NCI-H2081 (cell line): ENCODE measurements at regions not wholly inside any gene's neighbourhood (a gene's known extent, or its start where the extent isn't known, plus 50 kb on each side); places are given as distances from the start of the nearest gene placed in this dataset.

Experiments used
- DNase-seq, 2 experiments: peaks; one replicate each; lab custom pipeline; 2025; lab: John Stamatoyannopoulos, UW

DNA sequence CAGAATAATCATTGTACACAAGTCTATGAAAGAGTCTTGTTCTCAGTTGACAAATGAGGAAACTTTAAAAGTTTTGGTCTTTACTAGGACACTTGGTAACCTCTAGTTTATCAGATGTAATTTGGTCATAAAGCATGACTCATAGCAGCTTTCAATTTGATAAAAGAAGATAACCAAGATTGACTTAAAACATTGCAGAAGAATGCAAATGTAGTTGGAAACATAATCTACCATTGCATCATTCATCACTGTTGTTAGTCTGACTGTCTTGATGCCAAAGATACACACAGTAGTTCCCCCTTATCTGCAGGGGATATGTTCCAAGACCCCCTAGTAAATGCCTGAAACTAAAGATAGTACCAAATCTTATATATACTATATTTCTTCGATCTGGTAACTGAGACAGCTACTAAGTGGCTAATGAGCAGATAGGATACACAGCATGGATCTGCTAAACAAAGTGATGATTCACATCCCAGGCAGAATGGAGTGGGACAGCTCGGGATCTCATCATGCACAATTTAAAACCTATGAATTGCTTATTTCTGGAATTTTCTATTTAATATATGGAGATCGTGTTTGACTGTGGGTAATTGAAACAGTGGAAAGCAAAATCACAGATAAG, 131.4 kb upstream of the CCDC68 start:
- DNase-seq, result no peak

DNA sequence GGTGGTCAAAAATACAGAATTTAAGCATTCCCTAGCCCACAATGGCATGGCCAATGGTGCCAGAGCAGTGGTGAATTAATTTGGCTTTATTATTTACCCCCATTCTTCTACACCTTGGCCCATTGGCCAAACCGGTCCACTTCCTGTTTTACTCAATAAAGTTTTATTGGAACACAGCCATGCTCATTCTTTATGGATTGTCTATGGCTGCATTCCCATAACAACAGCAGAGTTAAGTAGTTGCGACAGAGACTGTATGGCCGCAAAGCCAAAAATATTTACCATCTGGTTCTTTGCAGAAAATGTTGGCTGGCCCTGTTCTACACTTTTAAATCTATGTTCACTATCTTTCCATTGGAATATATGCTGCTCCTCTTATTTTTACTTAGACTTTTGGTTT, 130.3 kb upstream of the CCDC68 start:
- no peak for DNase-seq

DNA sequence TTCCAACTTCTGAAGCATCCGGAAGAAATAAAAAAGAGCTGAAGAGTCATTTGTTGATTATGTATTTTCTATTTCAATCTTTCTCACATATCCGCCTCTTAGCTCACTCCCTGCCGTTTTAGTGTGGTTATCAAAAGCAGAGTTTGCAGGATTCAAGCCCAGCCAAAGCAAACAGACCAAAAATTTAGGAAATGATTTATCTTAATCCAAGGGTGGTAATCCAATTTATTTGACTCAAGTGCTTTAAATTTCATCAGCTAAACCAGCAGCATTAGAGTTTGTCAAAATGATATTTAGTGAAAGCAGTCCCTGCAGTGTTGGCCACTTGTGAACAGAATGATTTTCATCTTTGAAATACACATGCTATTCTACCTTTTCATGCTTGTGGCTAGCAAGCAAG, 129.3 kb upstream of the CCDC68 start:
- DNase-seq, result no peak

DNA sequence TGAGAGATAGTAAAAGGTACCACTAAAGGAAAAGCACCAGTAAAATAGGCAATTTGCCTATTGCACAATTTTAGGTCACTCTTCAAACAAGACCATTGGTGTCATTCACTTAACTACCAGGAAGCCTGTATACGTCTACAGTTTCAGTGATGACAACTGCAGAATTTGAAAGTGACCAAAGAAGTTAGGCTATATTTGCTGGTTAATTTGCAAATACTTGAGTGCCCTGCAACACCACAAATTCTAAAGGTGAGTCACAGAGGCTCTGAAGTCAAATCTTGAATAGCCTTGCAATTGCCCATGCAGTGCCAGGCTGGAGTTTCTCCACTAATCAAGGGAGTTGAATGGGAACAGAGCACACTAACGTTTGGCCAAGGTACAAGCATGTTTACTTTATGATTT, 128.7 kb upstream of the CCDC68 start:
- DNase-seq, result no peak

DNA sequence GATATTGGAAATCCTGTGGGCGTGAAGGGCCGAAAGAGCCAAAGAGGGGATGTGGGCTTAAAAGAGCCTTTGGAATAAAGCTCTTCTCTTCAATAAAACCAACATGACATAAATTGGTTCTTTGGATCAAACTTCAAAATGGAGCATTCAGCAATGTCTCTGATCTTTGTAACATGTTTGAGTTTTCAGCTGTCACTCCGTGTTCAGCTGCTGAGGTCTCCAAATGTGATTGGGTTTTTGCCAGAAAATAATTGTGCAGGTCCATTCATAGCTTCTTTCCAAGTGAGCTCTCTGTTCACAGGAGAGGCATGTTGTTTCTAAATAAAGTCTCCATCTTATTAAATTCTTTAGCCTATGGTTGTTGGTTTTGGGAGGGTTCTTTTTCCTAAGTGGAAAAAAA, 127.6 kb upstream of the CCDC68 start:
- DNase-seq, result no peak

DNA sequence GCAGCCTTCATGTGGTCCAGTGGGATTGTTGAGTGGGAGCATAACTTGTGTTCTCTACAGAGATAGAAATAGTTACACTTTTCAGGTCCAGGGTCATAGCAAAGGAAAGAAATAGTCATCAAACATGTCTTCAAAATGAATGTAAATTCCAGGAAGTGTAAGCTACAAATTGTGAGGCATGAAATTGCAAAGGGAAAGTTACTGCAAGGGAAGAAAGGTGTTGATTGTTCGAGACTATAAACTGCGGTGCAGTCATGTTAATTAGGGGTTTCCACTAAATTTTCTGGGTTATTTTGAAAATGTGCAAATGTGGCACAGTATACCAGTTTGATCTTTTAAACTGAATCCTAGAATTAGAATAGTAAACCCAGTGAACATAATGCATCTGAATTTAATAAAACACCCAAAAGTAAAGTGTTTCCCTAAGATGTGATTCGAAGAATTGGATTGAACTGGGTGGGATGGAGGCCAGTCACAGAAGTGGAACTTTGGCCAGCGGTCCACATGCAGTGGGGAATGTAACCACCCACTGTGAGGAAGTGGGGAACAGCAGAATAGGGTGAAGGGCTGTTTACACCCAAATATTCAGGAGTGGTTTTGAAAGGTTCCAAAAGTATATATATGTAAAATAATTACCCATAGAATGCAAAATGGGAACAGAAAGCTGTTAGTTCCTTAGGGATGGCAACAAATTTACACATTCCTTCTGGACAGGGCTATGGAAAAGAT, 126.5 kb upstream of the CCDC68 start:
- no peak for DNase-seq

DNA sequence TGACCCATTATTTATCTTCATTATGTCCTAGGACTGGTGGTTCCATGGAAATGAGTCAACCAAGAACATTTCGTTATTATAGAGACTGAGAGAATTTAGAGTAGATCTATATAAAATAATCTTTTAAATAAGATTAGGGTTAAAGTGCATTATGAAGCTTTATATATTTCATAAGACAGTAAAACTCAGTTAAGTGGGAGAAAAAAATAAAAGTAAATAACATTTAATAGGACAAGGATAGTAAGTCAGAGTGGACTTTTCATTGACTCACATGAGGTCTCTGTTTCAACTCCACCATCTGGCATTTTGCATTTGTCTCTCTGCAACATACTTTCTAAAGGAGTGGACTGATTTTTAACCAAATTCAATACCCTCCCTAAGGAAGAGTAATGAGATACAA, 125.3 kb upstream of the CCDC68 start:
- DNase-seq, result no peak

DNA sequence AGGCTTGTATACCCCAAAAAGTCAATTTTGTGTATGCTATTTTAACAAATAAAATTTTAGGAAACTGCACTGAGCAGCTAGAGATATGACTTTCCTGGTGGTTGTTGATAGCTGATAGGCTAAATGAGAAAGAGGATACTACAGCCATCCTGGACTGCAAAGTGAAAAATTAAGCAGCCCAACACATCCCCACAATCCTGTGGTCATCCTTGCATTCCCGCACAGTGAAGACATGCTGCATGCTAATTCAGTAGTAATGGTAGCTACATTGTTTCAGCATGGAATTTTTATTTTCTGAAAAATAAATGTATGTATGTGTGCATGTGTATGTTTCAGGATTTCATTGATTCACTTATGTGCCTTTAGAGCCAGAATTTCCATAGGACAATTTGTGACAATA, 124.2 kb upstream of the CCDC68 start:
- no peak for DNase-seq

DNA sequence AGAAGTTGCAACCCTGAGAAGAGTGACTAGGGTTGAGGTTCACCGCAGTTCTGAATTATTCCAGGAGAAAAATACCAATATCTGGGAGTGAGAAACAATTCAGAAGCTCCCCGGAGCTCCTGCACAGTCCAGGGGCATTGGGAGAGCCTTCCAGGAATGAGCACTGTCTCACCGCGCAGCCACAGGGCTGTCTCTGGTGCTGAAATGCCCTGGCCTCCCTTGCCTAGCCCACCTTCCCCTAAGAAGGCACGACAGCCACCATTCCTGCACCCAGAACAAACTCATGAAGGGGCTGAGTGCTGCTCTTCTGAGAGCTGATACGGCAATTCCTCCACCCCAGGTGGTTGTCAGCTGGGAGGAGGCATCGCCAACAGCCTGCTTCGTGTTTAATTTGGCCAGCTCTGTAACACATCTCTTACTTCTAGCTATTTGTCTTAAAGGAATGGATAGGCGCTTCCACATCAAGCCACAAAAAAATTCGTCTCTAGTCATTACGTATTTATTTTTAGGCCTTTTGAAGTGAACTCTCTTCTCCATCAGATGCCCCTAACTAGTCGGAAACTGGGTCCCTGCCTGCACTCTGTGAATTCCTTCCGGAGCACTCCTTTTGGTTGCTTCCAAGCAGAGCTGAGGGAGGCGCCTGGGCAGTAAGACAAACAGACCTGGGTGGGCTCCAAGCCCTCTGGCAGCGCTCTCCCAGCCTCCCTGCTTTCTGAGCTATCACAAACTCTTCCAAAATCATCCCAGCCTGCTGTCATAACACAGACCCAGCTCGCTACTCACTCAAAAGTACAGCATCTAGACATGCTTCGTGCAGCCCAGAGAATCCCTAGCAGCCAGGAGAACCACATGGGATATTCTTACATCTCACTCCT, 120.5 kb upstream of the CCDC68 start:
- no peak for DNase-seq

DNA sequence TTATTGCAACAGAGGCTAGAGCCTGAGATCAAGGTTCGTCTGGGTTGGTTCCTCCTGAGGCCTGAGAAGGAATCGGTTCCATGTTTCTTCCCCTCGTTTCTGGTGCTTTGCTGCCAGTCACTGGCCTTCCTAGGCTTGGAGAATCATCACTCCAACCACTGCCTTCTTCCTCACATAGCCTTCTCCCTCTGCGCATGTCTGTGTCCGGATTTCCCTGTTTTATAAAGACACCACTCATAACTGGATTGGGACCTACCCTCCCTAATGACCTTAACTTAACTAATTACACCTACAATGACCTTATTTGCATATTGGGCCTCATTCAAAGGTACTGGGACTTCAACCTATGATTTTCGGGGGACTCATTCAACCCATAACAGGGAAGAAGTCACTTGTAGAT, 119.8 kb upstream of the CCDC68 start:
- no peak for DNase-seq

DNA sequence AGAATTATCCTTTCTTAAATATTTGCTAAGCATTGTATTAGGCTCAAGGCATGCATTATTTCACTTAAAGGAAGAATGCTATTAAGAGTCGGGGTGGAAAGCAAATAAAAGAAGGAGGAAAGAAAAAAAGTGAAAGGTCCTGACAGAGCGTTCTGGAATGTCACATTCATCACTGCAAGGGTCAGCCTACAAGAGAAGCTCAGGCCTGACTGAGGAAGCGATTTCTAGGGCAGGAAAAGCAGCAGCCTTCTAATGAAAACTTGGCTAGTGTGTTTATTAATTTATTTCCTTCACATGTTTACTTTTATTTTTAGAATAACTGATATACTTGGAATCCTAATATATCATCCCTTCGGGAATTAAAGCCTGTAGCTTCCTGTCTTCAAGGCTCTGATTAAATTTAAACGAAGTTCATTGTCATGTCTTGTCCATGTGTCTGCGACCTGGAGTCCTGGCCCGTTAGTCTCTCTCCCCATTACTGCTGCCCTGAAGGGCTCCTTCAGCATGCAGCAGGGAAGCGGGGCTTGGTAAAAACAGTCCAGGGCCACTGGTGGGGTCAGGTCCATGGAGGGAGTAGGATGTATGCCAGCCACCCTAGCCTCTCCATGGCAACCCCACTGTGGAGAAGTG, 119.2 kb upstream of the CCDC68 start:
- no peak for DNase-seq

DNA sequence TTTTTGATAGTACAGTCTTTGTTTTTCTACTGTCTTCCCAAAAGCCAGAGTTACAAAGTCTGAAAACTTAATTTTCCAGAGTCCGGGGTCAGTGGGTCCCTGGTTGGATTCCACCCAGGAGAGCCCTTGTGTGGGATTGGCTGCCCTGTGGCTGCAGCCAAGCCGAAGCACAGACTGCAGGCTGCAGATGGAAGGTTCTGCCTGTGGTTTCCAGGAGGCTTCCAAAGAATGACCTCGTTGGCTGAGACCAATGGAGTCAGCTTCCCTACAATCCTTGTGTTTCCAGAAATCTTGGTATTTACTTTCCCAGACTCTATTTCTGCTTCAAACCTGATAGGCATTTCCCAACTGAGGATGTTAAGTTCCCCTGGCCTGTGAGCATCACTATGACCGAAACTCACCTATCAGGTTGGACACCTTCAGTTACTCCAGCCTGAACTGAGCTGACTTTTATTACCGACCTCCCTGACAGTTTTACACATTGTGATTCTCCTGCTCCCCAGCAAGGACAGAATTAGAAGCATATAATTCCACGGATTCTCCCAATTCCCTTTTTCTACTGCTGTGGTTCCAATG, 117.5 kb upstream of the CCDC68 start:
- no peak for DNase-seq

DNA sequence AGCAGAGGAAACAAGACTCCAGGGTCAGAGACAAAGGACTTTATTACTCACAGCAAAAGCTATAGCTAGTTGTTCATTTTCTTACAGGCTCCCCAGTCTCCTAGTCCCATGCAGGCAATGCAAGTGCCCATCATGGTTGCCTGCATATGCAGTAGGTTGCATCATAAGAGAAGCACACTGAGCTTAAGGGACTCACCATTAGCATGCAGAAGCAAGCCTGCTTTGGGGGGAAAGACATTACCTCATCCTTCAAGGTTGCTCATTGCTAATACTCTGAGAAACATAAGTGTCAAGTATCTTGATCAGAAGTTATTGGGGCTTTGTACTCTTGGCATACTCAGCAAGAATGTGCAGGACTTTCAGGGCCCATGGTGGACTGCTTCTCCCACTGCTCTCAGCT, 114.6 kb upstream of the CCDC68 start:
- no peak for DNase-seq

DNA sequence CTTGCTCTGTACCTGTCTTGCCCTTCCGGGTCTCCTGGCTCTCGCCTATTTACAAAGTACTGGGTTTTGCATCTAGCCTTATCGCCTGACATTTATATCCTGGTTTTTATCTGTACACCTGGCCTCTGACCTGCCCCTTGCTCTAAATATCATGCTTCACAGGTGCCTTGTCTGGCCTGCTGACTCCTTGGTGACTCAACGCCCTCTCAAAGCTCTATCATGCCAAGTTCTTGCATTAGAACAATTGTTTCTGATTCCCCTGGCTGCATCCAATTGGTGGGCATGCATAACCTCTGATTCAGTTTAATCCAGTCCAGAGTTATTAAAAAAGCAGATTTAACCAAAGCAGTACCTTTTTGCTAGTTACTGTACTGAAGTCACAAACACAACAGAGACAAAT, 113.9 kb upstream of the CCDC68 start:
- no peak for DNase-seq

DNA sequence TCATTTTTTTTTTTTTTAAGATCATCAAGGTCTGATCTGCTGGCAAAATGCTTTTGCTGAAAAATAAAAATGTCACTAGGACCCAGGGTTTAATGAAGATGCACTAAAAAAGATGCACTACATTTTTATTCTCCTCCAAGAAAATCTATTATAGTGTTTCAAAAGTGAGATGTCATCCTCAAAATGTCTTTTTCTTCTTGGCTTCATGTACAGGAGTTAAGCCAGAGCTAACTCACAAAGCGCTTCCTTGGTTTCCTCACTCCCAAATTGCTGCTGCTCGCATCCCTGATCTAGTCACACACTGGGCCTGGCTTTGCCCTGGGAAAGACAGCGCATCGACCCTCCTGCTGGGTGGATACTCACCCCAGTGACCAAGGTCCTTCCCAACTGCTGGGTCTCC, 113.4 kb upstream of the CCDC68 start:
- no peak for DNase-seq

DNA sequence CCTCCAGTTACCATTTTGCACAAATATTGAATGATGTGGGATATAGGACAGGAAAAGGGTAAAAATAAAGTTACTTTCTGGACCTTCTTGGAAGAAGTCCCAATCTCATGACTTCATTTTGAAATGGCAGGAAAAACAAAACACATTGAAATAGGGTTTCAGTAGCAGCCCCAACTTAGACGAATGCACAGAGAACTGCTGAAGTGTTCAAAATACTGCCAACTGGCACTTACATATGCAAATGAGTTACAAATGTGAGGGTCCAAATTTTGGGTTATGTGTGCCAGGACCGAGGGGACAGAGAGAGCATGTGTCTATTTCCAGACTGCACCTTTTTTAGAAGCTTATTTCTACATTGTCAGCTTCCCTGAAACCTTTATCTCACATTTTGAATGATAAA, 112.9 kb upstream of the CCDC68 start:
- no peak for DNase-seq

DNA sequence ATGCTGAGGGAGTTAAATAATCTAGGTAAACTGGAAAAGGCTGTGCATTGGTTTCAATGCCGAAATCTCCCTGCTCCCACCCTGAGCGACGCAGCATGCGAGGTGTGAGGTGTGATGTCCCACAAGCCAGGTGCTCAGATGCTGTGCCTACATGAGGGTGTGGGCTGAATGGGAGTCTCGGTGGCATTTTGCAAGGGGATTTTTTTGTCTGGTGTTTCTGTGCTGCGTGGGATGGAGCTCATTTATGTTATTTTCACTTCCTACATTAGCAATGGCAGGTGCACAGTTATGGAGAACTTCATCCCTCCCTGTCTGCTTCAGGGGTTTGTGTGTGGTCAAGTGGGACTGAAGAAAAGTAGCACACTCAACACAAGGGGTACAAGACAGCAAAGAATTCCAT, 110.2 kb upstream of the CCDC68 start:
- no peak for DNase-seq

DNA sequence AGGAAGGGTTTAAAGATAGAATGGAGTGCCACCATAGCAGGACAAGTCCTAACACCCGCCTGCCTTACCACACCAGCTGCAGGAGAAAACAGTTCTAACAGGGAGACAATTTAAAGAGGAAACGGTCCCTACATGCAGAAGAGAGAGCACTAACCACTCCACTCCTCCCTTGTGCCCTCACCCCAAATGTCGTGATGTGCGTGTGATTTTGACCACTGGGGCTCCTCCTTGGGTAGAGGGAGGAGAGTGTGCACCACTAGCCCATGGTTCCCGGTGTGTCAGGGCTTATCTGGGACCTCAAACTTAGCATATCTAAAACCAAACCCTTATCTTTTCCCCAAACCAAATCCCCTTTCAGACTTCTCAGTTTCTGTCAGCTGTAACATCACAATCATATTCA, 105.5 kb upstream of the CCDC68 start:
- no peak for DNase-seq

DNA sequence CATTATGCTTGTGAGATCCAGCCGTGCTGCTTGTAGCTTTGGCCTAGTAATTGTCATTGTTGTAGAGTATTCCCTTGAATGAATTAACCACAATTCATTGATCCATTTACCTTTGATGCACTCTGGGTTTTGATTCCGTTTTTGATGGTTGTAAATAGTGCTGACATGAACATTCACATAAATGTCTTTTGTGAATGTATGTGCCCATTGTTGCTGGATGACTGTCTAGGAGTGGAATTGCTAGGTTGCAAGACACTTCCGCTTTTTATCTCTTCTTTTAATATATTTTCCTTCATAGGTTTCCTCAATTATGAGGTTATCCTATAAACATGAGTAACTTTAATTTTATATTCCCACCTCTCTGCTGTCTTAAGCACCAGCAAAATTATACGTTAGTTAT, 104.8 kb upstream of the CCDC68 start:
- no peak for DNase-seq

DNA sequence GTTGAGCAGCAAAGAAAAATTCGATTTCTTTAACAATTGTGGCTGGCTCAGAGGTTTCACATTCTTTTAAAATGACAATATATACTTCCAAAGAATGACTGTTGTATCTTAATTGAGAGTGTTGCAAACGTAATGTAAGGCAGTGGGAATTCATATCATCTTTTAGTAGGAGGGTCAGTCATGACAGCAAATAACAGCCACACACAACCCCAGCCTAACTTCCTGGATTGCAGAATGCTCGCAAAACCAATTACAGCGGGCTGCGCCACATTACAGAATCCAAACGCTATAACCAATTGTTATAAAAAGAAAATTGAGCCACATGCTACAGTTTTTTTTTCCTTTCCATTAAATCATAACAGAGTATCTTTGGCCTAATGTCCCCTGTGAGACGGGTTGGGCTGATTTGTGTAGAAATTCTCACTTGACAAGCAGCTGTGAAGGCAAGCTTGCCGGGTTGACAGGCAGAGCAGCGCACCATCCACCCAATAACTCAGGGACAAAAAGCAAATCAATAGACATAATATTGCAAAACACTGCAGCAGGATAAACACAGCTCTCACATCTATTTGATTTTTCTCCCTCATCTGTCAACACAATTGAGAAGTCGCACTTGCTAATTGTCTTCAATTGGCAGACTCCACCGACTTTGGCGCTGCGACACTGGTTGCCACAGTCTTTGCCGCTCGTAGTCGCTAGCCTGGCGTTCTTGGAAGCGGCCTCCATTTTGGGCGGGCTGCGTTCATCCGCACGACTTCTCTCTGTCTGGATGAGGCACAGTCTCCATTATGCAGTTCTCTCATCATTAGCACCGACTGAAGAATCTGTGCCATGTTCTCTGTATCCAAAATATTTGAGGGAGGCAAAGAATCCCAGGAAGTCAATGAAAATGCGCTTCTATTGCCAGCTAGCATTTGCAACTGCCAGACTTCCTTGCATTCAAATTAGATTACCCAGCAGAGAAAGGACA, 95.0 kb upstream of the CCDC68 start:
- DNase-seq, result no peak

DNA sequence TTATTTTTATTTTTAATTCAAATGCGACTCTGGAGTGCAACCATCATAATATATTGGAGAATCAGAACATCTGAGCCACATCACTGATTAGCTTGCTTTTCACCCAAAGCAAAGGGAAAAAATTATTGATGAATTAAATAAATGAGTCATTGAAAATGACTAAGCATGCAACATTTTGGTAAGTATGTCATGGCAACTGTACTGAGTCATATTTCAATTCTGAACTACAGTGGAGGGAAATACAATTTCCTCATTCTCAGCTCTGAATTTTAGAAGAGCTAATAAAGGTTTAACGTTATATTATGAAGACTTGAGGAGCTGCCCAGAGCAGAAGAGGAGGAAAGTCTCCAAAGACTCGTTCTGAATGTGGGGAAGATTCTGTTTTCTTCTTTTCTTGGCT, 89.6 kb upstream of the CCDC68 start:
- no peak for DNase-seq
